ENCODE measurements at regions not wholly inside any gene's neighbourhood (a gene's known extent, or its start where the extent isn't known, plus 50 kb on each side); places are given as distances from the start of the nearest gene placed in this dataset.

DNA sequence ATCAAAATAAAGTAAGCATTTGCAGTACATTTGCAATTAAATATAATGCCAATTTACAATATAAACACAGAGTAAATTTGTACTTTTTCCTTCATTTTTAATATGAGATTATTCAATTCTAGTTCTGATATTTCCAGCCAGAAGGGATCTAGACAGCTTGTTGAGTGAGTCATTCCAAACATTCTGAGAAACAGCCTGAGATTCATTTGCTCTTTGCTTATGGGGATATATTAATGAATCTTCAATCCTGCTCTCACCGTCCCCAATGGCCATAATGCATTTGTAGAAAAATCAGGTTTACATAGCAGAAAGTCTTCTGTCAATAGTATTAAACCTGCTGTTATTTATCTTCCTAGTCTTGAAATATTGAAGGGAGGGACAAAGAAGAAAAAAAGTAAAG lies 554.2 kb downstream of the TUSC7 start (continued):
- TF ChIP-seq, protein P1, sequence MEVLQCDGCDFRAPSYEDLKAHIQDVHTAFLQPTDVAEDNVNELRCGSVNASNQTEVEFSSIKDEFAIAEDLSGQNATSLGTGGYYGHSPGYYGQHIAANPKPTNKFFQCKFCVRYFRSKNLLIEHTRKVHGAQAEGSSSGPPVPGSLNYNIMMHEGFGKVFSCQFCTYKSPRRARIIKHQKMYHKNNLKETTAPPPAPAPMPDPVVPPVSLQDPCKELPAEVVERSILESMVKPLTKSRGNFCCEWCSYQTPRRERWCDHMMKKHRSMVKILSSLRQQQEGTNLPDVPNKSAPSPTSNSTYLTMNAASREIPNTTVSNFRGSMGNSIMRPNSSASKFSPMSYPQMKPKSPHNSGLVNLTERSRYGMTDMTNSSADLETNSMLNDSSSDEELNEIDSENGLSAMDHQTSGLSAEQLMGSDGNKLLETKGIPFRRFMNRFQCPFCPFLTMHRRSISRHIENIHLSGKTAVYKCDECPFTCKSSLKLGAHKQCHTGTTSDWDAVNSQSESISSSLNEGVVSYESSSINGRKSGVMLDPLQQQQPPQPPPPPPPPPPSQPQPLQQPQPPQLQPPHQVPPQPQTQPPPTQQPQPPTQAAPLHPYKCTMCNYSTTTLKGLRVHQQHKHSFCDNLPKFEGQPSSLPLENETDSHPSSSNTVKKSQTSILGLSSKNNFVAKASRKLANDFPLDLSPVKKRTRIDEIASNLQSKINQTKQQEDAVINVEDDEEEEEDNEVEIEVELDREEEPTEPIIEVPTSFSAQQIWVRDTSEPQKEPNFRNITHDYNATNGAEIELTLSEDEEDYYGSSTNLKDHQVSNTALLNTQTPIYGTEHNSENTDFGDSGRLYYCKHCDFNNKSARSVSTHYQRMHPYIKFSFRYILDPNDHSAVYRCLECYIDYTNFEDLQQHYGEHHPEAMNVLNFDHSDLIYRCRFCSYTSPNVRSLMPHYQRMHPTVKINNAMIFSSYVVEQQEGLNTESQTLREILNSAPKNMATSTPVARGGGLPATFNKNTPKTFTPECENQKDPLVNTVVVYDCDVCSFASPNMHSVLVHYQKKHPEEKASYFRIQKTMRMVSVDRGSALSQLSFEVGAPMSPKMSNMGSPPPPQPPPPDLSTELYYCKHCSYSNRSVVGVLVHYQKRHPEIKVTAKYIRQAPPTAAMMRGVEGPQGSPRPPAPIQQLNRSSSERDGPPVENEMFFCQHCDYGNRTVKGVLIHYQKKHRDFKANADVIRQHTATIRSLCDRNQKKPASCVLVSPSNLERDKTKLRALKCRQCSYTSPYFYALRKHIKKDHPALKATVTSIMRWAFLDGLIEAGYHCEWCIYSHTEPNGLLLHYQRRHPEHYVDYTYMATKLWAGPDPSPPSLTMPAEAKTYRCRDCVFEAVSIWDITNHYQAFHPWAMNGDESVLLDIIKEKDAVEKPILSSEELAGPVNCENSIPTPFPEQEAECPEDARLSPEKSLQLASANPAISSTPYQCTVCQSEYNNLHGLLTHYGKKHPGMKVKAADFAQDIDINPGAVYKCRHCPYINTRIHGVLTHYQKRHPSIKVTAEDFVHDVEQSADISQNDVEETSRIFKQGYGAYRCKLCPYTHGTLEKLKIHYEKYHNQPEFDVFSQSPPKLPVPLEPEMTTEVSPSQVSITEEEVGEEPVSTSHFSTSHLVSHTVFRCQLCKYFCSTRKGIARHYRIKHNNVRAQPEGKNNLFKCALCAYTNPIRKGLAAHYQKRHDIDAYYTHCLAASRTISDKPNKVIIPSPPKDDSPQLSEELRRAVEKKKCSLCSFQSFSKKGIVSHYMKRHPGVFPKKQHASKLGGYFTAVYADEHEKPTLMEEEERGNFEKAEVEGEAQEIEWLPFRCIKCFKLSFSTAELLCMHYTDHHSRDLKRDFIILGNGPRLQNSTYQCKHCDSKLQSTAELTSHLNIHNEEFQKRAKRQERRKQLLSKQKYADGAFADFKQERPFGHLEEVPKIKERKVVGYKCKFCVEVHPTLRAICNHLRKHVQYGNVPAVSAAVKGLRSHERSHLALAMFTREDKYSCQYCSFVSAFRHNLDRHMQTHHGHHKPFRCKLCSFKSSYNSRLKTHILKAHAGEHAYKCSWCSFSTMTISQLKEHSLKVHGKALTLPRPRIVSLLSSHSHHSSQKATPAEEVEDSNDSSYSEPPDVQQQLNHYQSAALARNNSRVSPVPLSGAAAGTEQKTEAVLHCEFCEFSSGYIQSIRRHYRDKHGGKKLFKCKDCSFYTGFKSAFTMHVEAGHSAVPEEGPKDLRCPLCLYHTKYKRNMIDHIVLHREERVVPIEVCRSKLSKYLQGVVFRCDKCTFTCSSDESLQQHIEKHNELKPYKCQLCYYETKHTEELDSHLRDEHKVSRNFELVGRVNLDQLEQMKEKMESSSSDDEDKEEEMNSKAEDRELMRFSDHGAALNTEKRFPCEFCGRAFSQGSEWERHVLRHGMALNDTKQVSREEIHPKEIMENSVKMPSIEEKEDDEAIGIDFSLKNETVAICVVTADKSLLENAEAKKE (CRISPR knock-in tag; IDR thresholded peaks at IDR 0.05) = no peak
- TF ChIP-seq ZNF331 (CRISPR knock-in tag; IDR thresholded peaks at IDR 0.05; ENCODE audit: low read depth) = no peak
- TF ChIP-seq, protein P2, sequence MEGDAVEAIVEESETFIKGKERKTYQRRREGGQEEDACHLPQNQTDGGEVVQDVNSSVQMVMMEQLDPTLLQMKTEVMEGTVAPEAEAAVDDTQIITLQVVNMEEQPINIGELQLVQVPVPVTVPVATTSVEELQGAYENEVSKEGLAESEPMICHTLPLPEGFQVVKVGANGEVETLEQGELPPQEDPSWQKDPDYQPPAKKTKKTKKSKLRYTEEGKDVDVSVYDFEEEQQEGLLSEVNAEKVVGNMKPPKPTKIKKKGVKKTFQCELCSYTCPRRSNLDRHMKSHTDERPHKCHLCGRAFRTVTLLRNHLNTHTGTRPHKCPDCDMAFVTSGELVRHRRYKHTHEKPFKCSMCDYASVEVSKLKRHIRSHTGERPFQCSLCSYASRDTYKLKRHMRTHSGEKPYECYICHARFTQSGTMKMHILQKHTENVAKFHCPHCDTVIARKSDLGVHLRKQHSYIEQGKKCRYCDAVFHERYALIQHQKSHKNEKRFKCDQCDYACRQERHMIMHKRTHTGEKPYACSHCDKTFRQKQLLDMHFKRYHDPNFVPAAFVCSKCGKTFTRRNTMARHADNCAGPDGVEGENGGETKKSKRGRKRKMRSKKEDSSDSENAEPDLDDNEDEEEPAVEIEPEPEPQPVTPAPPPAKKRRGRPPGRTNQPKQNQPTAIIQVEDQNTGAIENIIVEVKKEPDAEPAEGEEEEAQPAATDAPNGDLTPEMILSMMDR (conservative IDR thresholded peaks at IDR 0.05; ENCODE audit: low read depth in 2 of 2) = no peak

DNA sequence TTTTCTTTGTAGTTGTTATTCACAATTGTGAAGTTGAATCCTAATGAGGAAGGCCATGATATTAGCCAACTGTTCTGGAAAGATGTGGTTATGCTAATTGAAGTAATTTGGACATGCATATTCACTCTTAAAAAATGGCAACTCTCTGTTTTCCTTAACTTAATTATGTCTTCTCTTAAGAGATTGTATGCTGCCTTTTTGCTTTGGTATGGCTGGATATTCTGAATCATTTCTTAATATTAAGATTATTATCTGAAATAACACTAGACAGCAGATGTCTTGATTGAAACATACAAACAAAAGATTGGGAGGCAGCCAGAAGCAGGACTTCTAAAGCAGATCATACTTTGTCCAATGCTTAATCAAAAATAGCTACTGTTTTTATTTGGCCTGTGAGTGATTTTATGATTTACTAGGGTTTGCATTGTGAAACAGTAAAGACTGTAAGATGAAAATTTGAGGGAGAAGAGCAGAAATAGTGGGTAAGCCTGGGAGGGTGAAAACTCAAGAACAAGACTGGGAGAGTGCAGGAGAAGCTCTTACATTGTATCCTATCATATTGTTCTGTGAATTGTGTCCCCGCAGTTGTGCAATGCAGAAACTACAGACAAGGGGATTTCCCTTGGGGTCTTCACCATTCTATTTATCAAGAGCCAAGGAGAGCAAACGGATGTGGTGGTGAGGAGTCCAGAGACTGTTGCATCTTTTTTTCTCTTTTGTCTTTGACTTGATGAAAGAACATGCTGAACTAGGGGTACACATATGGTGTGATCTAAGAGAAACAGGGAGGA lies 554.8 kb downstream of the TUSC7 start:
- Mint-ChIP-seq H3K9me3 (no peaks in the 10 kb centered on the region), H3K27ac (no peak overlapping the region), H3K4me3 (no peak overlapping the region), H3K36me3 (ENCODE audit: low read depth) (no peaks in the 10 kb centered on the region), H3K4me1 (peaks cover 3% of the 10 kb centered on the region; the same call in 1 of the 3 replicates), H3K27me3 (ENCODE audit: insufficient read depth, low read depth, poor library complexity) (peaks cover 2% of the 10 kb centered on the region)
- Histone ChIP-seq H3K79me2 (replicated peaks; ENCODE audit: insufficient read depth) (no peaks in the 10 kb centered on the region), H3F3A (replicated peaks; ENCODE audit: low read depth) (no peaks in the 10 kb centered on the region), H3K36me3 (ENCODE audit: insufficient read depth) (no peaks in the 10 kb centered on the region), H3K27ac (ENCODE audit: low read depth) (no peak overlapping the region), H2AFZ (no peak overlapping the region), H3K9me2 (ENCODE audit: insufficient read depth) (no peaks in the 10 kb centered on the region), H4K20me1 (replicated peaks; ENCODE audit: insufficient read depth) (no peaks in the 10 kb centered on the region), H3K4me2 (no peak overlapping the region), H3K27me3 (ENCODE audit: insufficient read depth) (no peaks in the 10 kb centered on the region), H3K4me3 (no peak overlapping the region), H3K4me1 (ENCODE audit: insufficient read depth) (no peaks in the 10 kb centered on the region)
- no peak for ATAC-seq
- DNase-seq (ENCODE audit: low spot score) = no peak
- TF ChIP-seq CREB1 (CRISPR knock-in tag; IDR thresholded peaks at IDR 0.05; ENCODE audit: low read depth) (no peak), POLR2AphosphoS5 (IDR thresholded peaks at IDR 0.05; ENCODE audit: low read depth) (no peak), STAT1 (IDR thresholded peaks at IDR 0.05; ENCODE audit: unreplicated experiment) (no peak)
- TF ChIP-seq, protein P1 (CRISPR knock-in tag; IDR thresholded peaks at IDR 0.05) = no peak

Data from GM23338 (cell line).